ENCODE measurements at regions not wholly inside any gene's neighbourhood (a gene's known extent, or its start where the extent isn't known, plus 50 kb on each side); places are given as distances from the start of the nearest gene placed in this dataset.

DNA sequence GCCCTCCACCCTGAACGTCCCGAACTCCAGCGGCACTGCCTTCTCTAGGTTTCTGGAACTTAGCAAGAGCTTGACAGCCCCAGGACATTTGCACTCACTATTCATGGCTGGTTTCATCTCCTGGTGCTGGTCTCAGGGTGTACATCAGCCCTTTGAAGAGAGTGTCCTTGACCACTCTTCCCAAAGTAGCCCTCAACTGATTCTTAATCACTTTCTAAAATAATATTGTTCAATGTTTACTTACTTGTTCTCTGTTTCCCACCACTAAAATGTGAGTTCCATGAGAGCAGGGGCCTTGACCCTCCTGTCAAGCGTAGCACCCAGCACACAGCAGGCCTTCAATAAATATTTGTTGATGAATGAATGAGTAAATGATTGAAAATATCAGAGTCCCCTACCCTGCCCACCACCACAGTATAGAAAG, 262.5 kb downstream of the RHOU start:
- TF ChIP-seq ZNF274 (IDR thresholded peaks at IDR 0.05; ENCODE audit: low read depth, low read length) = no peak
- no peak for TF ChIP-seq YY1 (IDR thresholded peaks at IDR 0.05; ENCODE audit: insufficient read depth, insufficient read length)

Measured in NT2/D1 (cell line).